BLaER1 treated with 17β-estradiol and CSF1 and Interleukin-3, amounts not matched to agents 10 nM and 100 nM (cell line): ENCODE measurements at regions not wholly inside any gene's neighbourhood (a gene's known extent, or its start where the extent isn't known, plus 50 kb on each side); places are given as distances from the start of the nearest gene placed in this dataset.

Experiments
- H3K27ac ChIP-seq, 11 experiments: shearing (Covaris generic); formaldehyde crosslinking; 2 replicates each; pipeline ENCODE4 v1.8.1; 2022
- H3K27me3 ChIP-seq, 11 experiments: shearing (Covaris generic); formaldehyde crosslinking; 2 replicates each; pipeline ENCODE4 v1.8.1; 2022
- H3K36me3 ChIP-seq, 11 experiments: shearing (Covaris generic); formaldehyde crosslinking; 2 replicates each; pipeline ENCODE4 v1.8.1; 2022
- H3K4me1 ChIP-seq, 10 experiments: shearing (Covaris generic); formaldehyde crosslinking; 2 replicates each; pipeline ENCODE4 v1.8.1; 2022
- H3K4me2 ChIP-seq, 11 experiments: shearing (Covaris generic); formaldehyde crosslinking; 2 replicates each; pipeline ENCODE4 v1.8.1; 2022
- H3K4me3 ChIP-seq, 10 experiments: shearing (Covaris generic); formaldehyde crosslinking; 2 replicates each; pipeline ENCODE4 v1.8.1; 2022
- H3K9ac ChIP-seq, 11 experiments: shearing (Covaris generic); formaldehyde crosslinking; 2 replicates each; pipeline ENCODE4 v1.8.1; 2022
- H3K9me3 ChIP-seq, 11 experiments: shearing (Covaris generic); formaldehyde crosslinking; replicated peaks in 1 of 11; 2 replicates each; pipeline ENCODE4 v1.8.1; 2022
- H4K20me1 ChIP-seq, 11 experiments: shearing (Covaris generic); formaldehyde crosslinking; 2 replicates each; pipeline ENCODE4 v1.8.1; 2022
- Cebpa-rat ChIP-seq, 11 experiments: shearing (Covaris generic); IDR thresholded peaks; 2 replicates each; pipeline ENCODE4 v1.8.1; 2022

GRCh38 chr10:128993911-128994538 lies 473.0 kb upstream of the MGMT start:
- Histone ChIP-seq H3K36me3 (no peaks in the 10 kb centered on the region), H3K27me3 (no peaks in the 10 kb centered on the region), H3K4me2 (peak overlapping the region in 9 of 11 experiments; percentile 47 to 89 (median 68); a peak in 18 of 22 replicates), H4K20me1 (no peaks in the 10 kb centered on the region), H3K4me3 (no peak overlapping the region), H3K9me3 (no peaks in the 10 kb centered on the region), H3K4me1 (peaks cover 6 to 49% (median 33%) of the 10 kb centered on the region in 10 experiments; a peak in 19 of 20 replicates), H3K9ac (0 out of 22 replicates have a peak overlapping the region, but pooled peaks of 1 of the 11 experiments have one; percentile 1), H3K27ac (peak overlapping the region in 2 of 11 experiments; percentile 9 to 41; a peak in 2 of 22 replicates)
- no peak for TF ChIP-seq Cebpa-rat (IDR thresholded peaks at IDR 0.05)

DNA sequence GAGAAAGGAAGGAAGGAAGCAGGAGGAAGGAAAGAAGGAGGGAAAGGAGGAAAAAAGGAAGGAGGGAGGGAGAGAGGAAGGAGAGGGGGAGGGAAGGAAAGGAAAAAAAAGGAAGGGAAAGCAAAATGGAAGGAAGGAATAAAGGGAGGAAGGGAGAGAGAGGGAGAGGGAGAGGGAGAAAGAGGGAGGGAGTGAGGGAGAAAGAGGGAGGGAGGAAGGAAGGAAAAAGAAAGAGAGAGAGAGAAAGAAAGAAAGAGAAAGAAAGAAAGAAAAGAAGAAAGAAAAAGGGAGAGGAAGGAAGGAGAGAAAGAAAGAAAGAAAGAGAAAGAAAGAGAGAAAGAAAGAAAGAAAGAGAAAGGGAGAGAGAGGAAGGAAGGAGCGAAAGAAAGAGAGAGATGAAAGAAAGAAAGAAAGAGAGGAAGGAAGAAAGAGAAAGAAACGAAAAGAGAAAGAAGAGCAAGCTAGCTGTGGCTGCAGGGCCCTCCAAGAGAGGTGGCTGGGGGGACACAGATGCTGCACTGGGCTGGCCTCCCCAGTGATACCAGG lies 472.4 kb upstream of the MGMT start:
- Histone ChIP-seq H3K36me3 (no peaks in the 10 kb centered on the region), H3K4me1 (peaks cover 6 to 49% (median 33%) of the 10 kb centered on the region in 10 experiments; a peak in 19 of 20 replicates), H3K4me2 (peak overlapping the region in 8 of 11 experiments; percentile 55 to 89 (median 71); a peak in 15 of 22 replicates), H3K9ac (no peak overlapping the region), H3K27me3 (no peaks in the 10 kb centered on the region), H3K9me3 (no peaks in the 10 kb centered on the region), H3K4me3 (no peak overlapping the region), H3K27ac (peak overlapping the region in 2 of 11 experiments; percentile 9 to 41; a peak in 2 of 22 replicates), H4K20me1 (no peaks in the 10 kb centered on the region)
- no peak for TF ChIP-seq Cebpa-rat (IDR thresholded peaks at IDR 0.05)

DNA sequence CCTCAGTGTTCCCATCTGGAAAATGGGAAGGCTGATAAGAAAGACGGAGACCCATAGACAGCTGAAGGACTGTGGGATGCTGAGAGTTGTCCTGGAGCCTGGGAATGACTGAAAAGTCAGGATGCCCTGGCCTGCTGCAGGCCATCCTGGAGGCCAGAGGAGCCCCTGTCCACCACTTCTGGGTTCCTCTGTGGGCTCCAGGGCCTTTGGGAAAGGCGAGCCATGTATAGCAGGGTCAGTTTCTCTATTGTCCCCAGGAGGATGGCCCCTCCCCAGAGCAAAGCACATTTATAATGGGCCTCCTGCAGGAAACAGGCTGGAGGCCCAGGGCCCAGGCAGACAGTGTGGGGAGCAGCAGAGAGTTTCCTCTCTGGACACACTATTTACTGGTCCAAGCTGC lies 471.4 kb upstream of the MGMT start:
- no peaks in the 10 kb centered on the region for H4K20me1 ChIP-seq
- no peak overlapping the region for H3K27ac ChIP-seq
- TF ChIP-seq Cebpa-rat (IDR thresholded peaks at IDR 0.05) = no peak
- H3K9ac ChIP-seq = no peak overlapping the region
- no peak overlapping the region for H3K4me3 ChIP-seq
- H3K27me3 ChIP-seq = no peaks in the 10 kb centered on the region
- no peaks in the 10 kb centered on the region for H3K36me3 ChIP-seq
- H3K4me1 ChIP-seq = peaks cover 6 to 49% (median 33%) of the 10 kb centered on the region in 10 experiments; a peak in 19 of 20 replicates
- no peaks in the 10 kb centered on the region for H3K9me3 ChIP-seq
- H3K4me2 ChIP-seq = peak overlapping the region in 8 of 11 experiments; percentile 55 to 89 (median 71); a peak in 14 of 22 replicates

GRCh38 chr10:128996092-128996491 lies 470.9 kb upstream of the MGMT start:
- Histone ChIP-seq H3K27me3 (no peaks in the 10 kb centered on the region), H3K9ac (no peak overlapping the region), H3K4me1 (peaks cover 6 to 49% (median 33%) of the 10 kb centered on the region in 10 experiments; a peak in 19 of 20 replicates), H3K27ac (no peak overlapping the region), H3K4me3 (no peak overlapping the region), H4K20me1 (no peaks in the 10 kb centered on the region), H3K9me3 (no peaks in the 10 kb centered on the region), H3K4me2 (peak overlapping the region in 7 of 11 experiments; percentile 59 to 89 (median 74); a peak in 11 of 22 replicates), H3K36me3 (no peaks in the 10 kb centered on the region)
- no peak for TF ChIP-seq Cebpa-rat (IDR thresholded peaks at IDR 0.05)

- Histone ChIP-seq H3K27ac (no peak overlapping the region), H3K27me3 (no peaks in the 10 kb centered on the region), H3K9ac (no peak overlapping the region), H3K4me1 (peaks cover 6 to 36% (median 28%) of the 10 kb centered on the region in 10 experiments; a peak in 19 of 20 replicates), H3K36me3 (no peaks in the 10 kb centered on the region), H3K4me2 (no peak overlapping the region), H4K20me1 (no peaks in the 10 kb centered on the region), H3K9me3 (no peaks in the 10 kb centered on the region), H3K4me3 (no peak overlapping the region)
- TF ChIP-seq Cebpa-rat (IDR thresholded peaks at IDR 0.05) = no peak
Measured at GRCh38 chr10:128998101-128998805, 468.8 kb upstream of the MGMT start.

DNA sequence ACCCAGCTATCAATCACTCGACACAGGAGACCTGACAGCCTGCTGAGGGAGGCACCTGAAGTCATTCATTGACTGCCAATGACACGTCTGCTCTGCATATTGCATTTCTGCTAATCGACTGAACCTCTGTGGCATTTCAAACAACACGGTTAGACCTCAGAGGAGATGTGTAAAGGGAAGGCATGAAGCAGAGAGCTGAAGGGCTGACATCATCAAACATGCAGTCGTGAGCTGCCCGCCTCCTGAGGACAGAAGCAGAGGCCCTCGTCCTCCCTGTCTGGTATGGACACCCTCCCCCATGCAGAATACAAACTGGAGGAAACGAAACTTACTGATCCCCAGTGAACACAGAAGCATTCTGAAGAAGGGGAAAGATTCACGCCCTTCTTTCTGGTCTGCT lies 462.6 kb upstream of the MGMT start:
- Histone ChIP-seq H3K4me2 (peak overlapping the region; percentile 25 to 55 (median 51); a peak in 18 of 22 replicates), H3K9ac (0 out of 22 replicates have a peak overlapping the region, but pooled peaks of 1 of the 11 experiments have one; percentile 10), H3K4me1 (peaks cover 0 to 15% (median 9%) of the 10 kb centered on the region in 10 experiments; a peak in 15 of 20 replicates), H3K27ac (no peak overlapping the region), H3K9me3 (peaks cover 11 to 17% (median 14%) of the 10 kb centered on the region in 11 experiments), H3K27me3 (no peaks in the 10 kb centered on the region), H4K20me1 (no peaks in the 10 kb centered on the region), H3K4me3 (no peak overlapping the region), H3K36me3 (no peaks in the 10 kb centered on the region)
- TF ChIP-seq Cebpa-rat (IDR thresholded peaks at IDR 0.05) = no peak

DNA sequence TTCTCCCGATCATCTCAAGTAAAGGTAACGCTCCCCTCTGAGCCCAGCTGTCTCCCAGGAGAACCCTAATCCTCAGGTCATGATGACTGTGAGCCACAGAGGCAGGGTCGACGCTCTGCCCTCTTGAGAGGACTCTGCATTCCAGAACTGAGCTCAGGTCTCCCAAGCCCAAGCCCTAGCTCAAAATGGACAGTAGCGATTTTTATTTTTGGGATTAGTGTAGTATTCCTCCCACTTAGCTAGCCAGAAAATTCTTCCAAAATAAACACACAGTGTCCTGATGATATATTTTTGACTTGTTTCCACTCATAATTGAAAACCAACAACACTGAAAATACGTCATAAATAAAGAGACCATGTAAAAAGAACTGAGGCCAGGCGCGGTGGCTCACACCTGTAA lies 462.0 kb upstream of the MGMT start:
- Histone ChIP-seq H3K9ac (no peak overlapping the region), H3K4me2 (peak overlapping the region; percentile 25 to 55 (median 51); a peak in 21 of 22 replicates), H3K27ac (no peak overlapping the region), H3K27me3 (no peaks in the 10 kb centered on the region), H3K36me3 (no peaks in the 10 kb centered on the region), H3K4me1 (peaks cover 0 to 15% (median 9%) of the 10 kb centered on the region in 10 experiments; a peak in 15 of 20 replicates), H3K4me3 (no peak overlapping the region), H3K9me3 (peaks cover 14 to 22% (median 18%) of the 10 kb centered on the region in 11 experiments), H4K20me1 (no peaks in the 10 kb centered on the region)
- no peak for TF ChIP-seq Cebpa-rat (IDR thresholded peaks at IDR 0.05)

DNA sequence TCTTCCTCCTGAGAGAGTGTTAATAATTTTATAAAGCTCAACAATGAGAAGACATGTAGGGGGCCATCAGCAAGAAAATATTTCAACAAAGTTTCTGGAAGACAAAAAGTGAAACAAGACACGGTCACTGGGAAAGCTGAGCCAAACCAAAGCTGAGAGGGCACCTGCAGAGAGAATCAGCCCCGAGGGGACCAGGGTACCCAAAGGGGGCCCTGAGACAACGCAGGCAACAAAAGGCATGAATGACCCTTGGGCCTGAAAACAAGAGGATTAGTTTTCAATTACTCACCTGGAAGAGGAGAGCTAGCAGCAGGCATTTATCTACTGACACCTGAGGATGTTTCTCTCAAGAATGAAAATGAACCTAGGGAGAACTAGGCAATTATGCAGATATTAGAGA lies 461.2 kb upstream of the MGMT start:
- Histone ChIP-seq H3K4me1 (peaks cover 0 to 15% (median 9%) of the 10 kb centered on the region in 10 experiments; a peak in 15 of 20 replicates), H3K36me3 (no peaks in the 10 kb centered on the region), H3K27me3 (no peaks in the 10 kb centered on the region), H3K9me3 (peaks cover 14 to 22% (median 18%) of the 10 kb centered on the region in 11 experiments), H4K20me1 (no peaks in the 10 kb centered on the region), H3K27ac (no peak overlapping the region), H3K4me3 (no peak overlapping the region), H3K9ac (no peak overlapping the region), H3K4me2 (no peak overlapping the region)
- TF ChIP-seq Cebpa-rat (IDR thresholded peaks at IDR 0.05) = no peak

DNA sequence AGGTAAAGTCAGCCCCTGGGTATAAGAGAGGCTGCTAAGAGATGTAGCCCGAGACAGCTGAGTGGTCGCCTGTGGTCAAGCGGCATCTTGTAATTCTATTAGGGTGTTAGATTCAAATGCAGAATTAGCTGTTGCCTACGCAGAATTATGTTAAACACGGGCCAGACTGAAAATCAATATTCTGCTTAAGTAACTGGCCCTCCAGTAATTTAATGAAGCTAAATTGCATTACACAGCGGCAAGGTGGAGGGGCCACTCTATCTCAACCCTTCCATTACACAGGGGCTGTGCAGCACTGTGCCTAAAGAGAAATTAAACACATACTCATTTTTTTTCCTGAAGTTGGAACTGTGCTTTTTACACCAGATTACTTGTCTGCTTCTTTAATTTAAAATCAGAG lies 448.5 kb upstream of the MGMT start:
- H3K27ac ChIP-seq = no peak overlapping the region
- TF ChIP-seq Cebpa-rat (IDR thresholded peaks at IDR 0.05) = no peak
- H3K9ac ChIP-seq = no peak overlapping the region

More for the DNA sequence above, 448.5 kb upstream of the MGMT start:
- peaks cover 11 to 30% (median 16%) of the 10 kb centered on the region in 10 experiments; a peak in 19 of 20 replicates for H3K4me1 ChIP-seq
- H3K4me2 ChIP-seq = no peak overlapping the region
- 0 out of 22 replicates have a peak, but pooled peaks cover 0 to 6% (median 0%) of the 10 kb centered on the region in 11 experiments for H3K27me3 ChIP-seq
- no peak overlapping the region for H3K4me3 ChIP-seq
- no peaks in the 10 kb centered on the region for H4K20me1 ChIP-seq
- H3K9me3 ChIP-seq = no peaks in the 10 kb centered on the region
- H3K36me3 ChIP-seq = no peaks in the 10 kb centered on the region
